ENCODE measurements at regions not wholly inside any gene's neighbourhood (a gene's known extent, or its start where the extent isn't known, plus 50 kb on each side); places are given as distances from the start of the nearest gene placed in this dataset.

- no peak for TF ChIP-seq POLR2AphosphoS5 (IDR thresholded peaks at IDR 0.05; ENCODE audit: low read depth, low read length)
- no peak for TF ChIP-seq ZNF468 (CRISPR knock-in tag; IDR thresholded peaks at IDR 0.05)
- no peak for TF ChIP-seq POLR2A (IDR thresholded peaks at IDR 0.05; ENCODE audit: insufficient read depth in 1 of 2, low read depth in 2 of 2, low read length in 2 of 2)
- no peak for TF ChIP-seq ZNF407 (CRISPR knock-in tag; IDR thresholded peaks at IDR 0.05; ENCODE audit: not compliant biosample characterization)
These were observed 212.6 kb upstream of the UBE2E2 start for GRCh38 chr3:22990291-22991200.

Measured in HepG2 (cell line).